ENCODE measurements at regions not wholly inside any gene's neighbourhood (a gene's known extent, or its start where the extent isn't known, plus 50 kb on each side); places are given as distances from the start of the nearest gene placed in this dataset.

GRCh38 chr3:72633121-72633520, 215.1 kb downstream of the SHQ1 start:
- no peaks in the 10 kb centered on the region for H3K9me1 ChIP-seq (replicated peaks; ENCODE audit: control insufficient read depth, extremely low read depth, insufficient read depth, low read length)
- no peak overlapping the region for H3K27ac ChIP-seq (ENCODE audit: insufficient read depth, low read depth, low read length)
- H3K79me2 ChIP-seq (ENCODE audit: control insufficient read depth, insufficient read depth, low read length) = no peaks in the 10 kb centered on the region
- H3K4me1 ChIP-seq (ENCODE audit: control insufficient read depth, extremely low read depth, insufficient read depth, low read length) = no peaks in the 10 kb centered on the region
- no peaks in the 10 kb centered on the region for H4K20me1 ChIP-seq (replicated peaks; ENCODE audit: control insufficient read depth, extremely low read depth, insufficient read depth, low read length)
- intact Hi-C loops (cut with micrococcal nuclease) (no loop called here), dilution Hi-C loops (cut with MboI; ENCODE audit: extremely low pct_ligation_motif_present, low sequenced_read_pairs) (no loop called here)
- CTCF ChIA-PET = no interaction called here
- no peak overlapping the region for H3K9ac ChIP-seq (replicated peaks; ENCODE audit: extremely low read depth, insufficient read depth, low read length)
- no peak for DNase-seq (ENCODE audit: low read depth, low spot score)
- TF ChIP-seq POLR2A (IDR thresholded peaks at IDR 0.05; ENCODE audit: low read depth, low read length) = no peak
- no peak for TF ChIP-seq POLR2AphosphoS5 (IDR thresholded peaks at IDR 0.05; ENCODE audit: insufficient read depth, low read depth, low read length)
- TF ChIP-seq GATA2 (IDR thresholded peaks at IDR 0.05; ENCODE audit: insufficient read depth, insufficient read length, low read depth, low read length) = no peak
- no peak for TF ChIP-seq FOS (IDR thresholded peaks at IDR 0.05; ENCODE audit: borderline replicate concordance, insufficient read depth, low read length)
- TF ChIP-seq, protein P1, sequence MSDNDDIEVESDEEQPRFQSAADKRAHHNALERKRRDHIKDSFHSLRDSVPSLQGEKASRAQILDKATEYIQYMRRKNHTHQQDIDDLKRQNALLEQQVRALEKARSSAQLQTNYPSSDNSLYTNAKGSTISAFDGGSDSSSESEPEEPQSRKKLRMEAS (IDR thresholded peaks at IDR 0.05; ENCODE audit: insufficient read depth, insufficient read length) = no peak
- TF ChIP-seq MYC (IDR thresholded peaks at IDR 0.05; ENCODE audit: low read depth, low read length) = no peak
- TF ChIP-seq JUN (IDR thresholded peaks at IDR 0.05; ENCODE audit: borderline replicate concordance, insufficient read depth, insufficient read length, low read depth) = no peak
- TF ChIP-seq, protein P2, sequence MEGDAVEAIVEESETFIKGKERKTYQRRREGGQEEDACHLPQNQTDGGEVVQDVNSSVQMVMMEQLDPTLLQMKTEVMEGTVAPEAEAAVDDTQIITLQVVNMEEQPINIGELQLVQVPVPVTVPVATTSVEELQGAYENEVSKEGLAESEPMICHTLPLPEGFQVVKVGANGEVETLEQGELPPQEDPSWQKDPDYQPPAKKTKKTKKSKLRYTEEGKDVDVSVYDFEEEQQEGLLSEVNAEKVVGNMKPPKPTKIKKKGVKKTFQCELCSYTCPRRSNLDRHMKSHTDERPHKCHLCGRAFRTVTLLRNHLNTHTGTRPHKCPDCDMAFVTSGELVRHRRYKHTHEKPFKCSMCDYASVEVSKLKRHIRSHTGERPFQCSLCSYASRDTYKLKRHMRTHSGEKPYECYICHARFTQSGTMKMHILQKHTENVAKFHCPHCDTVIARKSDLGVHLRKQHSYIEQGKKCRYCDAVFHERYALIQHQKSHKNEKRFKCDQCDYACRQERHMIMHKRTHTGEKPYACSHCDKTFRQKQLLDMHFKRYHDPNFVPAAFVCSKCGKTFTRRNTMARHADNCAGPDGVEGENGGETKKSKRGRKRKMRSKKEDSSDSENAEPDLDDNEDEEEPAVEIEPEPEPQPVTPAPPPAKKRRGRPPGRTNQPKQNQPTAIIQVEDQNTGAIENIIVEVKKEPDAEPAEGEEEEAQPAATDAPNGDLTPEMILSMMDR (IDR thresholded peaks at IDR 0.05; ENCODE audit: extremely low read depth in 1 of 2, insufficient read depth in 1 of 2, low read depth in 1 of 2, low read length in 2 of 2) = no peak
- TF ChIP-seq EZH2 (IDR thresholded peaks at IDR 0.05; ENCODE audit: borderline replicate concordance, low read depth, low read length, severe bottlenecking) = no peak
- POLR2A ChIA-PET = no interaction called here
- H2AFZ ChIP-seq (ENCODE audit: low read depth, low read length) = no peak overlapping the region
- H3K4me2 ChIP-seq (ENCODE audit: insufficient read depth, low read length) = no peak overlapping the region
- no peak overlapping the region for H3K4me3 ChIP-seq (replicated peaks in 1 of 3; ENCODE audit: insufficient read depth in 1 of 3, low read depth in 1 of 3, low read length in 3 of 3)
- no peak for FAIRE-seq
- BruUV-seq (replicated peaks) = no TSS peak
- no peaks in the 10 kb centered on the region for H3K27me3 ChIP-seq (ENCODE audit: control insufficient read depth in 2 of 2, insufficient read depth in 2 of 2, low read length in 2 of 2)
- no peaks in the 10 kb centered on the region for H3K36me3 ChIP-seq (ENCODE audit: control insufficient read depth in 2 of 2, extremely low read depth in 1 of 2, insufficient read depth in 2 of 2, low read length in 2 of 2)
- no peaks in the 10 kb centered on the region for H3K9me3 ChIP-seq (replicated peaks; ENCODE audit: control insufficient read depth, insufficient read depth, low read length)

Data from endothelial cell of umbilical vein (primary cell).